Stimulated activated naive CD4-positive, alpha-beta T cell treated with Interleukin-2 at 50 U/mL for 16 hours (primary cell): ENCODE measurements at regions not wholly inside any gene's neighbourhood (a gene's known extent, or its start where the extent isn't known, plus 50 kb on each side); places are given as distances from the start of the nearest gene placed in this dataset.

Experiments used
- DNase-seq: peaks from one replicate; lab custom pipeline; 2025; lab: John Stamatoyannopoulos, UW

GRCh38 chr12:4049298-4050080 lies 176.3 kb upstream of the PARP11 start:
- DNase-seq: no peak

DNA sequence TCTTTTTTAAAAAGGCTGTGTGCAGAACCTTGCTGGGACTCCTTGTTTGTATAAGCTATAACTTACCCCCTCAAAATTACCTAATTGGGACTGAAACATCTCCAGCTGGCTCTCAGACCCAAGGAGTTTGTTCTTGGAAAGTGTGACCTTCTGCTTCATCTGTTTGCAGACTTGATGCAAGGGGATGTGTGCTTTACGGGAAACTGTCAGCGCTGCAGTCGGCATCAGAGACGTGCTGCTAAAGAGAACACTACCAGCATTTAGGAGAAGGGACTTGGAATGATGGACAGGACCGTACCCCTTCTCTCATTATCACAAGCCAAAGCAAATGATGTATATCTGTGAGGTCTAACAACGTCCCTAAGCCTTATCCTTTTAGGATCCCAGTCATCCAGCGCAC lies 174.2 kb upstream of the PARP11 start:
- DNase-seq: no peak

GRCh38 chr12:4046495-4046840 lies 173.3 kb upstream of the PARP11 start:
- DNase-seq: no peak

- no peak for DNase-seq
Observed at GRCh38 chr12:4045786-4046494, 172.7 kb upstream of the PARP11 start.

DNA sequence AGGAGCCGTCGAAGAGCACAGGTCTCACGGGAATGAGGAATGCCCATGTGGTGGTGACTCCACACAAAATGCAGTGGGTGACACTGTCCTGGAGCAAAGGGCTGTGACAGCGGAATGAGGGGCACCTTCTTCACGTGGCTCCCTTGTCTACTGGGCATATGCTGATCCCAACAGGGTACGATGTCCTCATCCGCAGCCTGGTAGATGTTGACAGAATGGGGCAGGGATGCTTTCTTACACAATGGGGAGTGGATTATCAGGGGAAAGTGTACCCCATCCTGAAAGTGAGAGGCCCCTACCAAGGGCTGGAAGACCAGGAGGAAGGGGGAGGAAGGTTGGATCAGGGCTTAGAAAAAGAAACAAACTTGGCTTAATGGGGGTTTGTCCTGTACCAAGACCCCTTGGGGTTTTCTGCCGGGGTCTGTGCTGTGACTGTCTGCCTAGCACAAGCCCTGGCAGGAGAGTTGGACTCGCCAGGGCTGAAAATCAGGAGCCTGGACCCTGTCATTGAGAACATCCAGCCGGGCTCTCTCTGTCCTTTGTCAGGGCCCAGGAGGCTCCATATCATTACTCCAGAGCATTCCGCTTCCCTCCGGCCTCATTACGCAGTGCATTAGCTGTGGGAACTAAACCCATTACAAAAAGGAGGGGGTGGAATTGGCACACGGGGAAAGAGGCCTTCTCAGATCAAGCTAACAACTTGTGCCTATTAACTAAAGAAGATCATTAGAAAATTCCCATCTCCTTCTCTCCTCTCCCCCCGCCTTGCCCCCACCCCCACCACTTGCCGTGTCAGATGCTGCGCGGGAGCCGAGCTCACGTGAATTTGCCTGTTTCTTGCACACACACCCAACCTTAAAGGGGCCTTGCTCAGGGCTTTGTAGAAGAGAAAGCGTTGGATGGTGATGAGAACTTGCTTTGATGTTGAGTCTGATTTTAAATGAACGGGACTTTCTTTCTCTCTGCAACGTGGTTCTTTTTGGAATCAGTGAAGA lies 171.8 kb upstream of the PARP11 start:
- no peak for DNase-seq

- DNase-seq: no peak
Observed at GRCh38 chr12:4044101-4044500, 170.9 kb upstream of the PARP11 start.

GRCh38 chr12:4041187-4041885 lies 168.1 kb upstream of the PARP11 start:
- DNase-seq: no peak

DNA sequence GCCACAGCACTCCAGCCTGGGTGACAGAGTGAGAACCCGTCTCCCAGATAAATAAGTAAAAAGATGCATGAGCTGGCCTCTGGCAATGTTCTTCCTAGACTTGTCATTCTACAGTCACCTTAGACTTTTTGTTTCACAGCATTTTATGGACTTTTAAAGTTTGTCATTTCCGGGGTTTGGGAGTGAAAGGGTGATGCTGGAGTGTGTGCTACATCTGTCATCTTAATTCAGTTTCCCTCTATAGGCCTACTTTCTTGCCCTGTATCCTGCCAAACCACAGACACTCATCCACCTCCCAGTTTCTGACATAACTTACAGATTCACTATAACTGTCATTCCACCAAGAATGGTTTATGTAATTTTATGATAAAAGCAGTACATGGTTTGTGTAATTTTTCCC lies 166.7 kb upstream of the PARP11 start:
- no peak for DNase-seq

GRCh38 chr12:4037747-4038312 lies 164.6 kb upstream of the PARP11 start:
- no peak for DNase-seq

- no peak for DNase-seq
Observed at GRCh38 chr12:4036671-4037271, 163.6 kb upstream of the PARP11 start.

- DNase-seq: no peak
Observed at GRCh38 chr12:4034921-4035320, 161.7 kb upstream of the PARP11 start.

DNA sequence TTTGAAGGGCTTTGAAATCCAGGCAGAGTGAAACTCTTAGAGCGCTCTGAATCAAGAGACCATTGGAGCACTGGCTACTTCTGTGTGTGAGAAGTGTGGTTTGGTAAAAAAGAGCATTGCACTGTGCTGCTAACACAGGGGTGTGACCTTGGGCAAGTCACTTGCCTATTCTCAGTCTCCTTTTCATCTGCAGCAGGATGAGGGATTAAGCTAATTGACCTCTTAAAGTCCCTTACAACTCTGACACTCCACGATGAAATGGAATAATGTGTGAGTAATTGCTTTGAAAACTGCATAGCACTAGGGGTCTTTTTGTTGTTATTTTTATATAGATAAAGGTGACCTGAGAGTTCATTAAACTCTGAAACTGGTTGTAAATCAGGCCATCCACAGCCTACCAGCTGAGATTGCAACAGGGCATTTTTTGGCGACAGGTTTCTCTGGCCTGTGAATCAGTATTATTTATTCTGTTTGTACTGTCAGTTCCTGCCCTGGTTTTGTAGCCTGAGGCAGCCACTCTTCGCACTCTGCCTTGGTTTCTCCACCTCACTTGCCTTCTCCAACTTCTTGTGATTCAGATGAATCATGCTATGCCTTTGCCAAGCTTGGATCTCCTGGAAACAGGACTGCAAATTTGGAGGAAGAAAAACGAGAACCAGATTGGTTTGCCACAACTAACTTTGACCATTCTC lies 159.9 kb upstream of the PARP11 start:
- no peak for DNase-seq

DNA sequence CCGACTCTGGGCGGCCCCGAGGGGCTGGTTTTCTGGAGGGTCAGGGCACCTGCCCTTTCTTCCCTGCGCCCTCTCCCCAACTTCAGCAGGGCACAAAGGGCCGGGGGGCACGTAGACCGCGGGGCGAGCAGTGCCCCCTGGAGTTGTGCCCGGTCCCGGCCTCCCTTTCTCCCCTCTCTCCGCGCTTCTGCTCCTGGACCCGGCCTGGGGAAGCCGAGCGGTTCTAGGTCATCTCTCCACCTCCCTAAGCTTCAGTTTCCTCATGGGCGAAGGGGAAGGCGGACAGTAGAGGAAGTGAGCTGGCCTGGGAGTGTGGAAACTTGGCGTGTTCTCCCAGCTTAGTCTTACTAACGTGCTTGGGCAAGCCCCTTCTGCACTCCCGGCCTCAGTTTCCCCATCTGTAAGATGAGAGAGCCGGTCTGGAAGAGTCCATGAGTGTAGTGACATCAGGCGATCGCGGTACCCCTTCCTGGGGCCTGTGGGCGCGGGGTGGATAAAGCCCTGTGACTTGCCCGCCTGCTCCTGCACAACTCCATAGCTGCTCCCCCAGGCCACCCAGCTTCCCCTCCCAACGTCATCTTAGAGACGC lies 158.6 kb upstream of the PARP11 start:
- no peak for DNase-seq

- peak; percentile 64 for DNase-seq
Observed at GRCh38 chr12:4030929-4031702, 157.9 kb upstream of the PARP11 start.

DNA sequence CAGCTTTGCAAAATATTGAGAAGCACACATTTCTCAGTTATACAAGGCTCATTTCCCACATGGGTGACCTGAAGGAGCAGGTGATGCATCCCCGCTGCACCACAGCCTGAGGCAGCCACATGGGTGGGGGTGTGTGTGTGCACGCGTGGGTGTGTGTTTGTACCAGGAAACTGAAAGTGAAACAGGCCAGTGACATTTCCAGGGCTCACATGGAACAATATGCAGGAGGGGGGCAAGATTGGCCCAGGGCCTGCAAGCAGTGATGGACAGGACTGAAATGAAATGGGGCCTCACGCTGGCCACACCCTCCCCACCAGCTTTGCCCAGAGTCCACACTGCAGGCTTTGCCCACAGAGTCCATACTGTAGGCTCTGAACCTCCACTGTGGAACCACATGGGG lies 154.2 kb upstream of the PARP11 start:
- peak; percentile 77 for DNase-seq

- DNase-seq: no peak
Observed at GRCh38 chr12:4026517-4026916, 153.3 kb upstream of the PARP11 start.

DNA sequence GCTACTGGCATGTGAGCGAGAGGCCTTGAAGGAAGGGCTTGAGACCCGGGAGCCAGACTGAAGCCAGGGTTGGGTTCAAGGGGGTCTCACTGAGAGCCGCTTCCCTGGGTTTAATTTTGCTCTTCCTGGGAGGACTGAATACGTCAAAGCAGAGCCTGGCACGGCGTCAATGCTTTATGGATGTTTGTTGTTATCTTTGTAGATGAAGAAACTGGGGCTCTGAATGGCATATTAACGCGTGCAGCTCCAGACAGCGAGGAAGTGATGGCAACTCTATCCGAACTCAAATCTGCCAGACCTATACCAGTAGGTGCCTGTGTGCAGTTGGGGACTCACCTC lies 152.8 kb upstream of the PARP11 start:
- DNase-seq: no peak

DNA sequence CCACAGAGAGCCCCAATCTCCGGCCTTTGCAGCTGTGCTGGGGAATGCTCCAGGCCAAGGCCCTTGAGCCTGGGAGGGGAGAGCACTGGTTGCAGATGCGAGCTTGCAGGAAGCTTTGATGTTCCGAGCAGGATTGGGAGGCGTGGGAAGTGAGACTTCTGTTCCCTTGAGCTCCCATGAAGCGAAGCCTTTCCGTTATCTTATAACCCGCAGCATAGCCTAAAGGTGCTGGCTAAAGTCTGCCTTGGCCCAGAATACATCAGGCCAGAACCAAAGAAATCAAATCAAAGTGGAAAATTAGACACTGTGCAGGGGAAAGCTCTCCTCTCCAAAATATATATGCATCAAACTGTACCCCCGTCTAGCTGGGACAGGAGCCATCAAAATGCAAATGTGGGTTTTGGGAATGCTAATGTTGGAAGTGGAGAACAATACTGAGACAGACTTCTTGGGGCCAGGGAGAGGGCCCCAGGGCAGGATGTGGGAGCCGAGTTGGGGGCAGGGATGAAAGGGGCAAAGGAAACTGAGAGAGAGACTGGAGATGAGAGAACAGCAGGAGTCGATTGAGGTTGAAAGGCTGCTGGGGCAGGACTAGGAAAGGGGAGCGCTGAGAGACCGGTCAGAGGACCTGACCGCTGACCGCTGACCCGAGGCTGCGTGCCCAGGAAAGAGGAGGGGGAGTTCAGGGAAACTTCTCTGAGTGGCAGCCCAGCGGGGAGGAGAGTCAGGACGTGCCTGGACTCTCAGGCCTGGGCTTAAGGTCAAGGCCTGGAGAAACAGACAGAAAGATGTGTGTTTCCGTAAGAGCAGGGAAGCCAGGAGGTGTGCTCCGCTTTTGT lies 152.2 kb upstream of the PARP11 start:
- no peak for DNase-seq

GRCh38 chr12:4024701-4025100 lies 151.5 kb upstream of the PARP11 start:
- DNase-seq: no peak
